Calu3 (cell line): ENCODE measurements at regions not wholly inside any gene's neighbourhood (a gene's known extent, or its start where the extent isn't known, plus 50 kb on each side); places are given as distances from the start of the nearest gene placed in this dataset.
"Not testable (repeated sequence)": the region's sequence is repeated elsewhere in the genome, so short reads cannot be mapped to it uniquely, and the experiment has no call there.

Experiments used
- BruUV-seq: library from RNA; stranded (reverse); fragments of 400-500 nt; replicated peaks from 2 replicates; lab custom pipeline; 2021; lab: Mats Ljungman, UMichigan
- CTCF ChIA-PET: fragments of 300-600 bp; sonication (Branson Sonifier 250); formaldehyde crosslinking; loops from one replicate; lab custom pipeline; 2022; ENCODE audit warnings: antibody characterized with exemption; lab: Charles Lee
- DNase-seq: peaks from one replicate; pipeline ENCODE4 v3.0.0; 2022
- H3K27ac Mint-ChIP-seq: one replicate; pipeline ENCODE4 v1.8.0; 2022; ENCODE audit warnings: mixed read lengths; ENCODE audit not compliant: unreplicated experiment
- H3K27me3 Mint-ChIP-seq: one replicate; pipeline ENCODE4 v1.8.0; 2022; ENCODE audit warnings: mixed read lengths; ENCODE audit not compliant: unreplicated experiment
- H3K36me3 Mint-ChIP-seq: one replicate; pipeline ENCODE4 v1.8.0; 2022; ENCODE audit warnings: mild to moderate bottlenecking, moderate library complexity, mixed read lengths; ENCODE audit not compliant: insufficient read depth, unreplicated experiment
- H3K4me1 Mint-ChIP-seq: one replicate; pipeline ENCODE4 v1.8.0; 2022; ENCODE audit warnings: mild to moderate bottlenecking, low read depth, mixed read lengths; ENCODE audit not compliant: unreplicated experiment
- H3K4me3 Mint-ChIP-seq: one replicate; pipeline ENCODE4 v1.8.0; 2022; ENCODE audit warnings: mild to moderate bottlenecking, low read depth, moderate library complexity, mixed read lengths; ENCODE audit not compliant: unreplicated experiment
- H3K9me3 Mint-ChIP-seq: one replicate; pipeline ENCODE4 v1.8.0; 2022; ENCODE audit warnings: low read depth, mixed read lengths; ENCODE audit not compliant: unreplicated experiment
- intact Hi-C: fragments of 100-400 bp; cut with micrococcal nuclease; formaldehyde crosslinking; loops from one replicate; pipeline ENCODE4 v1.10.0; 2022; ENCODE audit not compliant: unreplicated experiment

GRCh38 chr7:65551042-65551441, 177.4 kb downstream of the ZNF92 start:
- DNase-seq, BruUV-seq, CTCF ChIA-PET, intact Hi-C loops, H3K9me3 Mint-ChIP-seq, H3K27me3 Mint-ChIP-seq, H3K4me3 Mint-ChIP-seq, H3K36me3 Mint-ChIP-seq, H3K4me1 Mint-ChIP-seq, H3K27ac Mint-ChIP-seq: not testable (repeated sequence)

- H3K4me1 Mint-ChIP-seq, H3K9me3 Mint-ChIP-seq, intact Hi-C loops, H3K4me3 Mint-ChIP-seq, CTCF ChIA-PET, H3K36me3 Mint-ChIP-seq, DNase-seq, BruUV-seq, H3K27ac Mint-ChIP-seq, H3K27me3 Mint-ChIP-seq: not testable (repeated sequence)
Observed at GRCh38 chr7:65554553-65555476, 181.2 kb downstream of the ZNF92 start.

GRCh38 chr7:65558584-65558983, 184.9 kb downstream of the ZNF92 start:
- DNase-seq, CTCF ChIA-PET, BruUV-seq, H3K4me1 Mint-ChIP-seq, H3K36me3 Mint-ChIP-seq, H3K27ac Mint-ChIP-seq, H3K4me3 Mint-ChIP-seq, H3K9me3 Mint-ChIP-seq, intact Hi-C loops: not testable (repeated sequence)
- peaks cover 11% of the 10 kb centered on the region for H3K27me3 Mint-ChIP-seq

GRCh38 chr7:65561786-65562372, 188.2 kb downstream of the ZNF92 start:
- H3K27ac Mint-ChIP-seq, intact Hi-C loops, H3K9me3 Mint-ChIP-seq, CTCF ChIA-PET, H3K36me3 Mint-ChIP-seq, H3K4me3 Mint-ChIP-seq, BruUV-seq, H3K4me1 Mint-ChIP-seq, DNase-seq: not testable (repeated sequence)
- peaks cover 11% of the 10 kb centered on the region for H3K27me3 Mint-ChIP-seq

GRCh38 chr7:65562522-65562921, 188.9 kb downstream of the ZNF92 start:
- intact Hi-C loops, H3K9me3 Mint-ChIP-seq, H3K4me1 Mint-ChIP-seq, H3K36me3 Mint-ChIP-seq, CTCF ChIA-PET, H3K4me3 Mint-ChIP-seq, H3K27ac Mint-ChIP-seq, BruUV-seq: not testable (repeated sequence)
- peaks cover 11% of the 10 kb centered on the region for H3K27me3 Mint-ChIP-seq
- peak; percentile 2 for DNase-seq

- intact Hi-C loops, H3K36me3 Mint-ChIP-seq, H3K4me3 Mint-ChIP-seq, CTCF ChIA-PET, DNase-seq, H3K4me1 Mint-ChIP-seq, BruUV-seq, H3K27ac Mint-ChIP-seq, H3K9me3 Mint-ChIP-seq: not testable (repeated sequence)
- peaks cover 11% of the 10 kb centered on the region for H3K27me3 Mint-ChIP-seq
Observed at GRCh38 chr7:65563333-65563732, 189.7 kb downstream of the ZNF92 start.

GRCh38 chr7:65568226-65568625, 194.6 kb downstream of the ZNF92 start:
- H3K4me3 Mint-ChIP-seq, H3K36me3 Mint-ChIP-seq, H3K9me3 Mint-ChIP-seq, intact Hi-C loops, H3K27me3 Mint-ChIP-seq, DNase-seq, H3K4me1 Mint-ChIP-seq, H3K27ac Mint-ChIP-seq, CTCF ChIA-PET, BruUV-seq: not testable (repeated sequence)

- H3K4me1 Mint-ChIP-seq, CTCF ChIA-PET, intact Hi-C loops, H3K27ac Mint-ChIP-seq, H3K36me3 Mint-ChIP-seq, H3K4me3 Mint-ChIP-seq, H3K27me3 Mint-ChIP-seq, DNase-seq, H3K9me3 Mint-ChIP-seq, BruUV-seq: not testable (repeated sequence)
Observed at GRCh38 chr7:65570990-65571389, 197.3 kb downstream of the ZNF92 start.

- intact Hi-C loops, CTCF ChIA-PET, DNase-seq, H3K27me3 Mint-ChIP-seq, H3K27ac Mint-ChIP-seq, H3K4me1 Mint-ChIP-seq, H3K9me3 Mint-ChIP-seq, H3K36me3 Mint-ChIP-seq, BruUV-seq, H3K4me3 Mint-ChIP-seq: not testable (repeated sequence)
Observed at GRCh38 chr7:65572581-65572980, 198.9 kb downstream of the ZNF92 start.

GRCh38 chr7:65576370-65576769, 202.7 kb downstream of the ZNF92 start:
- CTCF ChIA-PET, H3K4me1 Mint-ChIP-seq, BruUV-seq, H3K4me3 Mint-ChIP-seq, H3K36me3 Mint-ChIP-seq, H3K27ac Mint-ChIP-seq, DNase-seq, H3K9me3 Mint-ChIP-seq, intact Hi-C loops, H3K27me3 Mint-ChIP-seq: not testable (repeated sequence)
